ENCODE measurements at regions not wholly inside any gene's neighbourhood (a gene's known extent, or its start where the extent isn't known, plus 50 kb on each side); places are given as distances from the start of the nearest gene placed in this dataset.

DNA sequence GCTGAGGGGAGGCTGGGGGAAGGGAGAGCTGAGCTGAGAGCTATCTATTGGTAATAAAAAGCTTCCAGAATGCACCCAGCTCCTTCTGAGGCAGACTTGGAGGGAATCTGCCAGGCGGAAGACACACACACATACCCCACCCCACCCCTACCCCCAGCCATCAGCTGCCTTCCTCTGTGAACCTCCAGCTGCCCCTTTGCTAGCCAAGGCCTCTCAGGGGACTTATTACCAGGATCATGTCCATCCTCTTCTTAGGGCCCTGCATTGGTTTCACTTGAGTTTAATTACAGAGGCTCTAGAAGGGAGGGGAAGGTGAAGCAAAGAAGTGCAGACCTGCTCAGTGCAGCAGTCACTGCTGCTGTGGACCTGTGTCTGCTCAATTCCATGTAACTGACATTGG, 156.4 kb downstream of the OMA1 start:
- no peak for DNase-seq (ENCODE audit: insufficient read length, low spot score)
- FAIRE-seq = no peak
- TF ChIP-seq, protein P1, sequence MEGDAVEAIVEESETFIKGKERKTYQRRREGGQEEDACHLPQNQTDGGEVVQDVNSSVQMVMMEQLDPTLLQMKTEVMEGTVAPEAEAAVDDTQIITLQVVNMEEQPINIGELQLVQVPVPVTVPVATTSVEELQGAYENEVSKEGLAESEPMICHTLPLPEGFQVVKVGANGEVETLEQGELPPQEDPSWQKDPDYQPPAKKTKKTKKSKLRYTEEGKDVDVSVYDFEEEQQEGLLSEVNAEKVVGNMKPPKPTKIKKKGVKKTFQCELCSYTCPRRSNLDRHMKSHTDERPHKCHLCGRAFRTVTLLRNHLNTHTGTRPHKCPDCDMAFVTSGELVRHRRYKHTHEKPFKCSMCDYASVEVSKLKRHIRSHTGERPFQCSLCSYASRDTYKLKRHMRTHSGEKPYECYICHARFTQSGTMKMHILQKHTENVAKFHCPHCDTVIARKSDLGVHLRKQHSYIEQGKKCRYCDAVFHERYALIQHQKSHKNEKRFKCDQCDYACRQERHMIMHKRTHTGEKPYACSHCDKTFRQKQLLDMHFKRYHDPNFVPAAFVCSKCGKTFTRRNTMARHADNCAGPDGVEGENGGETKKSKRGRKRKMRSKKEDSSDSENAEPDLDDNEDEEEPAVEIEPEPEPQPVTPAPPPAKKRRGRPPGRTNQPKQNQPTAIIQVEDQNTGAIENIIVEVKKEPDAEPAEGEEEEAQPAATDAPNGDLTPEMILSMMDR (IDR thresholded peaks at IDR 0.05; ENCODE audit: insufficient read depth, missing control alignments) = no peak

DNA sequence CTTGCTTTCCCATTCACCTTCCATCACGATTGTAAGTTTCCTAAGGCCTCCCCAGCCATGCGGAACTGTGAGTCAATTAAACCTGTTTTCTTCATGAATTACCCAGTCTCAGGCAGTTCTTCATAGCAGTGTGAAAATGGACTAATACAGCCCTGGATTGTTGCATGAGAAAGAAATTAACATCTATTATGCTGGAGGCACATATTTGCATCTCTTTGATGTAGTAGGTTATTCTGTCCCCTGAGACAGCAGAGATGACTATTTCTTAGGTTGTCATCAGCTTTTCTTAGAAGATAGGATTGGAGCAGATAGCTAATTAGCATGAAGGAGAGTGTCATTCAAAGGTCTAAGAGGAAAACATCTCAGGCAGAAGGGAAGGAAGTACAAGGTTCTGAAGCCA, 166.2 kb downstream of the OMA1 start:
- FAIRE-seq (no peak), DNase-seq (ENCODE audit: insufficient read length, low spot score) (no peak)
- TF ChIP-seq, protein P1 (IDR thresholded peaks at IDR 0.05; ENCODE audit: insufficient read depth, missing control alignments) = no peak

DNA sequence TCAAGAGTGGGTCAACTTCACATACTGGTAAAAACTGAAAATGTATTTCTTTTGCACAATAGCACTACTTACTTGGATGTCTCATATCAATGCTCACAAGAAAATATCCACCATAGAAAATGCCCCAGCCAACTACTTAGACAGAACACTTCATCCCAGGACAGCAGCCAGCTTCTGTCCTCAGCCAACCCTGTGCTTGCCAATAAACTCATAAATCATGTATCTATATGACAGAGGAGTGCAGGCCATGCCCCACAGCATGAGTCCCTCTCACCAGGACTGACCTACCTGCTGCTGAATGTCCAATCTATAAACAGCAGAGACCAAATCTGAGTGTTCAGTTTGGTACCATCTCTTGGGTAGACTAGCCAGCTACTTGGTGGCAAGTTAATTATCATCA, 179.3 kb downstream of the OMA1 start:
- no peak for DNase-seq (ENCODE audit: insufficient read length, low spot score)
- TF ChIP-seq, protein P1 (IDR thresholded peaks at IDR 0.05; ENCODE audit: insufficient read depth, missing control alignments) = no peak
- FAIRE-seq = no peak

DNA sequence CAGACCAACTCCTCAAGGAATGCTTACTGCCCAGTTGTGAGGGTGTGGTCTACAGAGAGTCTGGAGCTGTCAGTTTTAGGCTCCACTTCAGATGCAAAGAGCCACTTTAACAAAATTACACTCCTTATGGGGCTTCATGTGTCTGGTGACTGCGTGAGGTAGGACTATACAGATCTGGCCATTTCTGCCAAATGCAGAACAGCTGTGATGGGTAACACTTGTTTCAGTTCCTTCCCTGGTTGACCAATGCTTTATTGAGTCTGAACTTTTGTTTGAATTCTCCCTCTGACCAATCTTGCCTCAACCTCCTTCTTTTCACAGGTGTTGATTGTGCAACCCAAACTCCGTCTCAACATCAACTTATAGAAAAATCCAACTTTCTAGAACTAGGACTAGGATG, 181.2 kb downstream of the OMA1 start:
- DNase-seq (ENCODE audit: insufficient read length, low spot score) = no peak
- TF ChIP-seq, protein P1 (IDR thresholded peaks at IDR 0.05; ENCODE audit: insufficient read depth, missing control alignments) = no peak
- FAIRE-seq = no peak

DNA sequence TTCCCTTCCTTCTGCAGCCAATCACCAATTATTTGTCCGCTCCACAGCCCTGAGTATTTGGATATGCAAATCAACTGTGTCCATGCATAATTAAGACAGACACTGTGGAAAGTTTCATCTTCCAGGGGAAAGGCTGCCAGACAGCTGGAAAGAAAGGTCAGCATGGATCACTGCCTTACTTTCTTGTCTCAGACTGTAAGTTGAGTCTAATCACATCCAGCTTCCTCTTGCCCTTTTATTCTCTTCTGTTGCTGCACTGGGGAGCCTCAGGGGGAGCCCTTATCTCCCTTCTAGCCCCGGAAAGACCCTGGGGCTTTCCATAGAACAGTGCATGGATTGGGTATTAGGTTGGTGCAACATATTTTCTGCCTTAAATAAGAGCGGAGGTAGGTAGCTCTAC, 182.9 kb downstream of the OMA1 start:
- FAIRE-seq = no peak
- no peak for DNase-seq (ENCODE audit: insufficient read length, low spot score)
- TF ChIP-seq, protein P1 (IDR thresholded peaks at IDR 0.05; ENCODE audit: insufficient read depth, missing control alignments) = no peak

DNA sequence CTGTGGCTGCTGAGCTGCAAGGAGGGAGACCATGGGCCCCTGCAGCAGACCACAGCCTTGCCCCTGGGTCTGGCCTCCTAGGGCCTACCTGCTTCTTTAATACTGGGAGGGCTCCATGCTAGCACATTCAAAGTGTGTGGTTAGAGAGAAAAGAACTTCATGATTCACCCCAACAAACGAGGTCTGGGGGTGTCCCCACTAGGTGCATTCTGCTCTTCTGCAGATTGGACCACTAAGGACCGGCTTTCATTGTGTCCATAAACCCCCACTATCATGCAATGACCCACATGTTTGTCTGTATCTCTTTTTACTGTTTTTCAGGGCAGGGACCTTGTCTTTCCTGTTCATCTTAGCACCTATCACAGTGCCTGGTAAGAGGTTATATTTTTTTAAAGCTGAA, 185.4 kb downstream of the OMA1 start:
- TF ChIP-seq, protein P1 (IDR thresholded peaks at IDR 0.05; ENCODE audit: insufficient read depth, missing control alignments) = no peak
- FAIRE-seq (no peak), DNase-seq (ENCODE audit: insufficient read length, low spot score) (no peak)

DNA sequence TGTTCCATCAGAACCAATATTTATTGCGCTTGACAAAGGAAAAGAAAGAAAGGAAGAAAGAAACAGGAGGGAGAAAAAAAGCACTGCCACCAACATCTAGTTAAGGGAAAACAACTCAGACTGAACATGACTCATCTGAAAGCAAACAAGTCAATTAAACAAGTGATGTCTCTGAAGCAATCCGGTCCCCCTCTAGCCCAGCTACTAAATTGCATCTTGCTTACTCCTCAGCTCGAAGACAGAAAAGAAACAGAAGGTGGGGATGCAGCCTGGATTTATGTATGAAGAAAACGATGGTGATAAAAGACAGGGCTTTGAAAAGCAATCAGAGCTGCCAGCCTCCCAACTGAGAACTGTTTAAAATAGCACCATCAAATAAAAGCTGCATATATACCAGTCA, 188.2 kb downstream of the OMA1 start:
- FAIRE-seq (no peak), DNase-seq (ENCODE audit: insufficient read length, low spot score) (no peak)
- TF ChIP-seq, protein P1 (IDR thresholded peaks at IDR 0.05; ENCODE audit: insufficient read depth, missing control alignments) = no peak

All from D721Med (cell line).